Coronary artery (tissue), 2 donors: ENCODE measurements at regions not wholly inside any gene's neighbourhood (a gene's known extent, or its start where the extent isn't known, plus 50 kb on each side); places are given as distances from the start of the nearest gene placed in this dataset.
"Not testable (repeated sequence)": the region's sequence is repeated elsewhere in the genome, so short reads cannot be mapped to it uniquely, and the experiment has no call there.

Source experiments
- DNase-seq: peaks from one replicate; pipeline ENCODE4 v3.0.0-alpha.2; 2017; ENCODE audit warnings: low spot score
- H3K27ac ChIP-seq, 2 donors: fragments of 200-600 bp; sonication (generic); one replicate each; pipeline ENCODE4 v1.5.1; 2016 to 2019
- H3K4me3 ChIP-seq: fragments of 200-600 bp; sonication (generic); 2 replicates; pipeline ENCODE4 v1.5.1; 2016; ENCODE audit warnings: mild to moderate bottlenecking, moderate library complexity
- TF ChIP-seq, protein P1 (sequence below): fragments of 200-600 bp; sonication (generic); IDR thresholded peaks from one replicate; pipeline ENCODE4 v1.5.1; 2019; ENCODE audit warnings: antibody characterized with exemption

- TF ChIP-seq, protein P1, sequence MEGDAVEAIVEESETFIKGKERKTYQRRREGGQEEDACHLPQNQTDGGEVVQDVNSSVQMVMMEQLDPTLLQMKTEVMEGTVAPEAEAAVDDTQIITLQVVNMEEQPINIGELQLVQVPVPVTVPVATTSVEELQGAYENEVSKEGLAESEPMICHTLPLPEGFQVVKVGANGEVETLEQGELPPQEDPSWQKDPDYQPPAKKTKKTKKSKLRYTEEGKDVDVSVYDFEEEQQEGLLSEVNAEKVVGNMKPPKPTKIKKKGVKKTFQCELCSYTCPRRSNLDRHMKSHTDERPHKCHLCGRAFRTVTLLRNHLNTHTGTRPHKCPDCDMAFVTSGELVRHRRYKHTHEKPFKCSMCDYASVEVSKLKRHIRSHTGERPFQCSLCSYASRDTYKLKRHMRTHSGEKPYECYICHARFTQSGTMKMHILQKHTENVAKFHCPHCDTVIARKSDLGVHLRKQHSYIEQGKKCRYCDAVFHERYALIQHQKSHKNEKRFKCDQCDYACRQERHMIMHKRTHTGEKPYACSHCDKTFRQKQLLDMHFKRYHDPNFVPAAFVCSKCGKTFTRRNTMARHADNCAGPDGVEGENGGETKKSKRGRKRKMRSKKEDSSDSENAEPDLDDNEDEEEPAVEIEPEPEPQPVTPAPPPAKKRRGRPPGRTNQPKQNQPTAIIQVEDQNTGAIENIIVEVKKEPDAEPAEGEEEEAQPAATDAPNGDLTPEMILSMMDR, result no peak
- DNase-seq, result no peak
- H3K27ac ChIP-seq, result no peak overlapping the region
- H3K4me3 ChIP-seq, result no peak overlapping the region
Measured at GRCh38 chr11:91081440-91082043, 858.7 kb upstream of the CHORDC1 start.

DNA sequence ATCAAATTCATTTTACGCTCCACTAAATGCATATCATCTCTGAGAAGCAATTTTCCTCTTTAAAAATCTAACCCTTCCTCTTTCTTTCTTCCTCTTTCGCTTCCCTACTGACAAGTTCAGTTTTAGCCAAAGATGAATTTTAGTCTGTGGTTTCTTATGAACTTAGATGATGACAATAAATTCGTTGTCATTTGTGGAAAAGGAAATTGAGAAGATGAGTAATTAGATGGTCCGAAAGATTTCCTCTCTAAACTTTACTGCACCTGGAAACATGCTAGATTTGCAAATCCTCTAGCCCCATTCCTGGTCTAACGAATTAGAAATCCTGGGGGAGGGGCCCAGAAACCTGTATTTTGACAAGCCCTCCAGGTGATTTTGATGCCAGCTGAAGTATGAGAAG is 855.4 kb upstream of the CHORDC1 start:
- no peak for DNase-seq
- TF ChIP-seq, protein P1, result no peak
- H3K27ac ChIP-seq, result no peak overlapping the region
- no peak overlapping the region for H3K4me3 ChIP-seq

DNA sequence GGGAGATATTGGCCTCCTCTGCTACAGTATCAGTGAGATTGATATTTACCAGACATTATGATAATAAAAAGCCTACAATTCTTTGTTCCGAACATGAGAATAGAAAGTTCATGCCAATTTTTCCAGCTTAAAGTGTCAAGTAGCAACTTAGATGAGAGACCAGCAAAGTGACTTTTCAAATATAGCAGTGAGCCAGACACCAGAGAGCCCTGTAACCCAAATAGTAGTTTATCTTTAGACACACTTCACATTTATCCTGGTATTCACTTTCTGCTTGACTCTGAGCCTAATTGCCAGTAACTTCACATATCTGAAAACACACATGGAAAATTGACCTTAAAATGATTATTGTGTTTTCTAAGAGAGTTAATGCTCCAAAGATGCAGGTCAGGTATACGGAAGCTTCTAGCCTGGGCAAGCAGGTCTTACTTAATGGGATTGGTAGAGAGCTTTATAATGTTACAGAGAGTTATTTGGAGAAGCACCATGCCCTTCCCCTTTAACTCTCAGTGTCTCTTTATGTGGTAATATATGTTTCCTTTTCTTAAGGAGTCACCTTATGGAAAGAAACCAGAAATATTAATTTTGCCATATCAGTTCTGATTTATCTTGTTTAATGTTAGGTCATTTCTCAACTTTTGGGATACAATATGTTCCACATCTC is 852.3 kb upstream of the CHORDC1 start:
- TF ChIP-seq, protein P1, result no peak
- no peak overlapping the region for H3K4me3 ChIP-seq
- no peak overlapping the region for H3K27ac ChIP-seq
- DNase-seq, result no peak

GRCh38 chr11:91067666-91068065 is 844.8 kb upstream of the CHORDC1 start:
- no peak for DNase-seq
- no peak overlapping the region for H3K4me3 ChIP-seq
- TF ChIP-seq, protein P1, result no peak
- no peak overlapping the region for H3K27ac ChIP-seq

GRCh38 chr11:91066456-91067047 is 843.7 kb upstream of the CHORDC1 start:
- no peak overlapping the region for H3K4me3 ChIP-seq
- DNase-seq, result no peak
- TF ChIP-seq, protein P1, result no peak
- H3K27ac ChIP-seq, result no peak overlapping the region

- not testable (repeated sequence) for DNase-seq, H3K27ac ChIP-seq, H3K4me3 ChIP-seq
Measured at GRCh38 chr11:91063399-91063798, 840.5 kb upstream of the CHORDC1 start.

- DNase-seq, result no peak
- H3K4me3 ChIP-seq, result no peak overlapping the region
- TF ChIP-seq, protein P1, result no peak
- H3K27ac ChIP-seq, result no peak overlapping the region
Measured at GRCh38 chr11:91047882-91048281, 825.0 kb upstream of the CHORDC1 start.
